GM19025 (cell line): ENCODE measurements at regions not wholly inside any gene's neighbourhood (a gene's known extent, or its start where the extent isn't known, plus 50 kb on each side); places are given as distances from the start of the nearest gene placed in this dataset.
"Not testable (repeated sequence)": the region's sequence is repeated elsewhere in the genome, so short reads cannot be mapped to it uniquely, and the experiment has no call there.

Source experiments
- ATAC-seq: cut with Tn5 transposase; IDR thresholded peaks from one replicate; pipeline ENCODE4 v1.9.1; 2021; ENCODE audit warnings: mild to moderate bottlenecking, low read depth, moderate library complexity; ENCODE audit not compliant: unreplicated experiment

GRCh38 chrX:22748093-22748999, 251.4 kb upstream of the DDX53 start:
- ATAC-seq: no peak

DNA sequence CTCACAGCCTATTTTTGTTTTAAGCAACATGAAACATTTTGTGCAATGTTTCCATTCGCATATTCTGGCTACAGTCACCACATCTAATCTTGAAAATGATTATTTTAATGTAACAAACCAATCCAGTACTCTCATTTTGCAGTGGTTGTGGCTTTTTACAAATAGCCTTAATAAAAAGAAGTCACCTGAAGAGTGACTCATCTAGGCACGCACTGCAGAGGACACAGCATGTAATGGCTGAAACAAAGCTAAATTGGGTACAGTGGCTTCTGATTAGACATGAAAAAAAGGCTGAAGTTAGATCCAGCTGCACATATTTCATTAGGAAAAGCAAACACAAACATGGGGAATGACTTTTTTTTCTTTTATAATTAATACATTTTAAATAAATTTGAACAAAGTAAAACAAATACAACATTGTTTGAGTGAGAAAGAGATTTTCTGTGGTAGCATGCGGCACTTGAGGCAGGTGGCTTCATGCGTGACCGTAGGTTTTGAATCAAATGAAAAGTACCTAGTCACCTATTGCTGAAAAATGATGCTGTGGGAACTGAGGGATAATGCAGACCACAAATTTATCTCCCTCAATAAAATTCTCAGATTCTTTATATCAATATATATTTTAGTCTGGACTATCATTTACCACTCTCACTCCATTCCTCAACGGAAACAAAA, 240.8 kb upstream of the DDX53 start:
- no peak for ATAC-seq

DNA sequence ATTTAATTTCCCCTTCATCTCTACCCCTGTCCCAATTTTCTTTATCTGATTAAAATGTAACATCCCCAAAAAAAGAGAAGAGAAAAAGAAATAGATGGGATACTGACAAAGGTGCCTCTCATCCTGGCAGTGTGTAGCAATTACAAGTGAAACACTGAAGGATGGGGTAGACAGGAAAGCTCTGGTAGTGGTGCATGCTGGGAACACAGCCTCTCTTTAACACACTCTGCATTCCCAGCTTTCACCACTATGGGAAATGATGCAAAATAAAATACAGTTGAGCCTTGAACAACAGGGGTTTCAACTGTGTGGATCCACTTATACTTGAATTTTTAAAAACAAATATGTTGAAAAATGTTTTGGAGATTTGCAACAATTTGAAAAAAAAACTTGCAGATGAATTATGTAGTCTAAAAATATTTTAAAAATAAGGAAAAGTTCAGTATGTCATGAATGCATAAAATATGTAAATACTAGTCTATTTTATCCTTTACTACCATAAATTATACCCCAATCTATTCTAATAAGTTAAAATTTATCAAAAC, 239.2 kb upstream of the DDX53 start:
- ATAC-seq: no peak

- no peak for ATAC-seq
Observed at GRCh38 chrX:22788221-22788620, 211.5 kb upstream of the DDX53 start.

- ATAC-seq: no peak
Observed at GRCh38 chrX:22795671-22796070, 204.1 kb upstream of the DDX53 start.

DNA sequence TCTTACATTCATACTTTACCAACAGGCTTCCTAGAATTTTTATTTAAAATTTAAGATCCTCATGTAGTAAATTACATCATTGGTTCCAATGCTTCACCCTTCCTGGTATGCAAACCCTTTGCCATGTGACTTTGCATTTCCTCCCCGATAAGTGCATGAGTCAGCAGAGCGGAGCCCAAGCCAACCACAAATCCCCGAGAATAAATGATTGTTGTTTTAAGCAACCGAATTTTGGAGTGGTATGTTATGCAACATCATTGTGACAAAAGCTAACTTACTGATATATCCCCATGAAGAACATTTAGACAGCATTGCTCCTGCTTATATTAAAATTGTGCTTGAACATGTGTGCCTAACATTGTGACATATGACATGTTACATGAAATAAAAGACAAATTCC, 199.4 kb upstream of the DDX53 start:
- ATAC-seq: no peak

- ATAC-seq: no peak
Observed at GRCh38 chrX:22800806-22801205, 199.0 kb upstream of the DDX53 start.

DNA sequence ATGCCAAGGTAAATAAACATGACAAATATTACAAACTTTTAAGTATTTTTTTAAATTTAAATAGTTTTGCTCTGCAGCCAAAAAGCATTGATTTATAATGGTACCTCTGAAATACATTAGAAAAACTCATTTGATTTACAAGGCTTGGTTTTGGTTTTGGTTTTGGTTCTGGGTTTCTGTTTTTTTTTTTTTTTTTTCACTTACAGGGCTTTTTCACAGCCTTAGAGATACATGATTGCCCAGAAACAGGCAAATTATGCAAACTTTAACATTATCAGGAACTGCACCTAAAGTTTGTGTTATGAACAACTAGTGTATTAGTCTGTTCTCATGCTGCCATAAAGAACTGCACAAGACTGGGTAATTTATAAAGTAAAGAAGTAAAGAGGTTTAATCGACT, 196.4 kb upstream of the DDX53 start:
- ATAC-seq: no peak

- ATAC-seq: no peak
Observed at GRCh38 chrX:22810876-22811275, 188.9 kb upstream of the DDX53 start.

DNA sequence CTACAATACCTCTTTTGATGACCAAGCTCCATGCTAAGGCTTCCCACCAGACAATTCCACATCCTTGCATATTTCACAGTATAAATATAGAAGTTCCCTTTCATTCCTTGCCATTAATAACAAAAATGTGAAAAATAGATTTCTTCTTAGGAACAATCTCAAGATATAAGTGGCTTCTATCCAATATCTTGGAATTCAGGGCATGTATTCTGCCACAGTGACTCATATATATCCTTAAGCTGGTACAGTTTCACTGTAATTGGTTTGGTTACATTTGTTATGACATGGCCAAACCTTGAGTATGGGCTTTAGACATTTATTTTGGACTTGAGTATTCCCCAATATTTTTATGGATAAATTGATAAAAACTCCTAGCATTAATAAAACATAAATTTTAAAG, 181.7 kb upstream of the DDX53 start:
- no peak for ATAC-seq

GRCh38 chrX:22855693-22856092, 144.1 kb upstream of the DDX53 start:
- no peak for ATAC-seq

- ATAC-seq: no peak
Observed at GRCh38 chrX:22859642-22860041, 140.1 kb upstream of the DDX53 start.

GRCh38 chrX:22866801-22867200, 133.0 kb upstream of the DDX53 start:
- ATAC-seq: not testable (repeated sequence)

- ATAC-seq: no peak
Observed at GRCh38 chrX:22882543-22882942, 117.2 kb upstream of the DDX53 start.

DNA sequence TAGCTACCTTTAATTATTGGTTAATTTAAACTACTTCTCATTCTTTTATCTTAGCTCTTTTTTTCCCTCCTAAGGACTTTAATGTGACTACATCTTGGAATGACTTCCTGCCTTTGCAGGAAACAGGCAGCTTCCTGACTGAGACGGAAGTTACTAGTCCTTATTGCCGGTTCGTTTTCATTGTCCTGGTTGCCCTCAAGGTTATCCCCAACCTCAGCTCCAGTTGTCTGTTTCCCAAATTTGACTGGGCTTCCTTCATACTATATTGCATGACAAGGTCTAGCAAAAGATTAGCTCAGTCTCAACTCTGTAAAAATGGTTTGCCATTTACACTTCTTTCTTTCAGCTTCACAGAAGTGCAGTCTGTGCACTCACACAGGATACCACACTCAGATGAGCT, 109.9 kb upstream of the DDX53 start:
- no peak for ATAC-seq

- ATAC-seq: no peak
Observed at GRCh38 chrX:22912616-22913015, 87.1 kb upstream of the DDX53 start.

- ATAC-seq: no peak
Observed at GRCh38 chrX:22922961-22923360, 76.8 kb upstream of the DDX53 start.

- ATAC-seq: no peak
Observed at GRCh38 chrX:22934640-22935039, 65.1 kb upstream of the DDX53 start.

GRCh38 chrX:22944945-22945344, 54.8 kb upstream of the DDX53 start:
- ATAC-seq: no peak
